HEK293T (cell line): ENCODE measurements at regions not wholly inside any gene's neighbourhood (a gene's known extent, or its start where the extent isn't known, plus 50 kb on each side); places are given as distances from the start of the nearest gene placed in this dataset.

Experiments used
- LEF1 ChIP-seq: fragments of 450-650 bp; IDR thresholded peaks from 2 replicates; pipeline ENCODE4 v1.6.1; 2017; ENCODE audit warnings: mild to moderate bottlenecking, borderline replicate concordance
- SUZ12 ChIP-seq: fragments of 450-650 bp; IDR thresholded peaks from 2 replicates; pipeline ENCODE4 v1.6.1; 2016; ENCODE audit warnings: mild to moderate bottlenecking

- TF ChIP-seq LEF1 (no peak), SUZ12 (no peak)
These were observed 63.9 kb upstream of the MCHR2 start for GRCh38 chr6:100057941-100058340.
